Esophagus muscularis mucosa (tissue), 4 donors: ENCODE measurements at regions not wholly inside any gene's neighbourhood (a gene's known extent, or its start where the extent isn't known, plus 50 kb on each side); places are given as distances from the start of the nearest gene placed in this dataset.
"Not testable (repeated sequence)": the region's sequence is repeated elsewhere in the genome, so short reads cannot be mapped to it uniquely, and the experiment has no call there.

Experiments
- DNase-seq: peaks from one replicate; pipeline ENCODE4 v3.0.0-alpha.2; 2017; ENCODE audit errors: extremely low spot score
- H3K27ac ChIP-seq, 4 donors: fragments of 200-600 bp; sonication (generic); replicated peaks in 1 of 4; 1 replicate in 3 of 4; 2 replicates in 1 of 4; pipeline ENCODE4 v1.5.1; 2016 to 2019; ENCODE audit warnings: mild to moderate bottlenecking in 1 of 4
- H3K27me3 ChIP-seq, 4 donors: fragments of 200-600 bp; sonication (generic); one replicate each; pipeline versions ENCODE4 v1.5.1 to v1.6.0; 2016 to 2019
- H3K36me3 ChIP-seq, 4 donors: fragments of 200-600 bp; sonication (generic); one replicate each; pipeline ENCODE4 v1.5.1; 2016 to 2019
- H3K4me1 ChIP-seq, 4 donors: fragments of 200-600 bp; sonication (generic); one replicate each; pipeline ENCODE4 v1.5.1; 2016 to 2019
- H3K4me3 ChIP-seq, 4 donors: fragments of 200-600 bp; sonication (generic); 1 replicate in 2 of 4; 2 replicates in 2 of 4; pipeline ENCODE4 v1.5.1; 2016 to 2019; ENCODE audit warnings: mild to moderate bottlenecking in 4 of 4, moderate library complexity in 1 of 4
- H3K9me3 ChIP-seq, 4 donors: fragments of 200-600 bp; sonication (generic); 1 replicate in 3 of 4; 2 replicates in 1 of 4; pipeline ENCODE4 v1.5.1; 2016 to 2019
- EP300 ChIP-seq: sonication (generic); formaldehyde crosslinking; IDR thresholded peaks from one replicate; pipeline ENCODE4 v1.6.1; 2017; ENCODE audit warnings: antibody characterized with exemption
- POLR2A ChIP-seq: fragments of 450-650 bp; IDR thresholded peaks from one replicate; pipeline ENCODE4 v1.6.1; 2017; ENCODE audit warnings: antibody characterized with exemption, moderate library complexity, mild to moderate bottlenecking, low read depth
- POLR2AphosphoS5 ChIP-seq, 2 donors: sonication (generic); formaldehyde crosslinking; IDR thresholded peaks; one replicate each; pipeline ENCODE4 v1.6.1; 2017; ENCODE audit warnings: antibody characterized with exemption in 2 of 2
- WGBS: methylation state at CpG from one replicate; pipeline ENCODE4 v1.1.5; 2018; 5-methylcytosine and 5-hydroxymethylcytosine counted together
- intact Hi-C: fragments of 100-400 bp; cut with DNase I; formaldehyde crosslinking; loops from one replicate; pipeline ENCODE4 v1.15.1; 2023
- TF ChIP-seq, protein P1 (sequence below), 3 experiments: fragments of 200-600 bp in 2 of 3; fragments of 450-650 bp in 1 of 3; sonication (generic) in 2 of 3; IDR thresholded peaks; one replicate each; pipeline ENCODE4 v1.5.1; 2017 to 2019; ENCODE audit warnings: antibody characterized with exemption in 3 of 3, mild to moderate bottlenecking in 2 of 3, moderate library complexity in 1 of 3

DNA sequence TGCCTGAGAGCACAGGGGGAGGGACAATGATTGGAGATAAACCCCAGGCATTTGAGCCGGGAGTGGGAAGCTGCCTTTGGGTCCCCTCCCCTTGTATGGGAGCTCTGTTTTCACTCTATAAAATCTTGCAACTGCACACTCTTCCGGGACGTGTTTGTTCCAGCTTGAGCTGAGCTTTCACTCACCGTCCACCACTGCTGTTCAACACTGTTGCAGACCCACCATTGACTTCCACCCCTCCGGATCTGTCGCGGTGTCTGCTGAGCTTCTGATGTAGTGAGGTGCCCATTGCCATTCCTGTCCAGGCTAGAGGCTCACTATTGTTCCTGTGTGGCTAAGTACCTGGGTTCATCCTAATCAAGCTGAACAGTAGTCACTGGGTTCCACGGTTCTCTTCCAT lies 231.6 kb upstream of the CWC22 start:
- WGBS, result 93% methylated on average over 8 of the region's 8 CpGs
- no peak for DNase-seq
- Histone ChIP-seq H3K4me3 (no peak overlapping the region), H3K9me3 (no peaks in the 10 kb centered on the region), H3K27me3 (no peaks in the 10 kb centered on the region), H3K4me1 (no peaks in the 10 kb centered on the region), H3K27ac (no peak overlapping the region), H3K36me3 (no peaks in the 10 kb centered on the region)
- intact Hi-C loops, result no loop called here
- TF ChIP-seq, protein P1, sequence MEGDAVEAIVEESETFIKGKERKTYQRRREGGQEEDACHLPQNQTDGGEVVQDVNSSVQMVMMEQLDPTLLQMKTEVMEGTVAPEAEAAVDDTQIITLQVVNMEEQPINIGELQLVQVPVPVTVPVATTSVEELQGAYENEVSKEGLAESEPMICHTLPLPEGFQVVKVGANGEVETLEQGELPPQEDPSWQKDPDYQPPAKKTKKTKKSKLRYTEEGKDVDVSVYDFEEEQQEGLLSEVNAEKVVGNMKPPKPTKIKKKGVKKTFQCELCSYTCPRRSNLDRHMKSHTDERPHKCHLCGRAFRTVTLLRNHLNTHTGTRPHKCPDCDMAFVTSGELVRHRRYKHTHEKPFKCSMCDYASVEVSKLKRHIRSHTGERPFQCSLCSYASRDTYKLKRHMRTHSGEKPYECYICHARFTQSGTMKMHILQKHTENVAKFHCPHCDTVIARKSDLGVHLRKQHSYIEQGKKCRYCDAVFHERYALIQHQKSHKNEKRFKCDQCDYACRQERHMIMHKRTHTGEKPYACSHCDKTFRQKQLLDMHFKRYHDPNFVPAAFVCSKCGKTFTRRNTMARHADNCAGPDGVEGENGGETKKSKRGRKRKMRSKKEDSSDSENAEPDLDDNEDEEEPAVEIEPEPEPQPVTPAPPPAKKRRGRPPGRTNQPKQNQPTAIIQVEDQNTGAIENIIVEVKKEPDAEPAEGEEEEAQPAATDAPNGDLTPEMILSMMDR (IDR thresholded peaks at IDR 0.05), result no peak
- no peak for TF ChIP-seq POLR2A

DNA sequence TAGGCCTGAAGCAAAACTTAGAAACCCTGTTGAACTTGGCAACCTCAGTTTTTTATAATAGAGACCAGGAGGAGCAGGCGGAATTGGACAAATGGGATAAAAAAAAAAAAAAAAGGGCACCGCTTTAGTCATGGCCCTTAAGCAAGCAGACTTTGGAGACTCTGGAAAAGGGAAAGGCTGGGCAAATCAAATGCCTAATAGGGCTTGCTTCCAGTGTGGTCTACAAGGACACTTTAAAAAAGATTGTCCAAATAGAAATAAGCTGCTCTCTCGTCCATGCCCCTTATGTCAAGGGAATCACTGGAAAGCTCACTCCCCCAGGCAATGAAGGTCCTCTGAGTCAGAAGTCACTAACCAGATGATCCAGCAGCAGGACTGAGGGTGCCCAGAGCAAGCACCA lies 229.0 kb upstream of the CWC22 start:
- H3K36me3 ChIP-seq, H3K4me3 ChIP-seq, H3K27me3 ChIP-seq, H3K9me3 ChIP-seq, intact Hi-C loops, H3K4me1 ChIP-seq, DNase-seq, H3K27ac ChIP-seq: not testable (repeated sequence)
- WGBS, result 90% methylated on average over 3 of the region's 3 CpGs

DNA sequence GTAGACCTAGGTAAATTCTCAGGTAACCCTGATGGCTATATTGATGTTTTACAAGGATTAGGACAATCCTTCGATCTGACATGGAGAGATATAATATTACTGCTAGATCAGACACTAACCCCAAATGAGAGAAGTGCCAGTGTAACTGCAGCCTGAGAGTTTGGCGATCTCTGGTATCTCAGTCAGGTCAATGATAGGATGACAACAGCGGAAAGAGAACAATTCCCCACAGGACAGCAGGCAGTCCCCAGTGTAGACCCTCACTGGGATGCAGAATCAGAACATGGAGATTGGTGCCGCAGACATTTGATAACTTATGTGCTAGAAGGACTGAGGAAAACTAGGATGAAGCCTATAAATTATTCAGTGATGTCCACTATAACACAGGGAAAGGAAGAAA lies 228.4 kb upstream of the CWC22 start:
- H3K27me3 ChIP-seq, H3K4me3 ChIP-seq, H3K4me1 ChIP-seq, intact Hi-C loops, H3K27ac ChIP-seq, DNase-seq, H3K36me3 ChIP-seq, H3K9me3 ChIP-seq: not testable (repeated sequence)
- WGBS, result 100% methylated on average over 4 of the region's 4 CpGs

DNA sequence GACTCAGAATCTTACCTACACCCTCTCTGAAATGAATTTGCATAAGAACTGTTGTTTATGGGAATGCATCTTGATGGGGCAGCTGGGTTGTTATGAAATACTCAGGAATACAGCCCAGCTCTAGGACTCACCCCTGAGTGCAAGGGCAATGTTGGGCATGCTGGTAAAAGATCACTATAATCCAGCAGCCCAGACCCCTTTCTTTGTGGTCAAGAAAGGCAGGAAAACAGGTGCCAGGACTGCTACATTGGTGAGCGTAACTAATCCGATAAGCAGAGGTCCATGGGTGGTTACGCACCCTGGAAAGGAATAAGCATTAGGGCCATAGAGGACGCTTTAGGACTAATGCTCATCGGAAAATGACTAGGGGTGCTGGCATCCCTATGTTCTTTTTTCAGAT lies 227.9 kb upstream of the CWC22 start:
- DNase-seq, intact Hi-C loops, H3K36me3 ChIP-seq, H3K9me3 ChIP-seq, H3K4me3 ChIP-seq, H3K4me1 ChIP-seq, H3K27ac ChIP-seq, H3K27me3 ChIP-seq: not testable (repeated sequence)
- WGBS, result 96% methylated on average over 5 of the region's 5 CpGs

DNA sequence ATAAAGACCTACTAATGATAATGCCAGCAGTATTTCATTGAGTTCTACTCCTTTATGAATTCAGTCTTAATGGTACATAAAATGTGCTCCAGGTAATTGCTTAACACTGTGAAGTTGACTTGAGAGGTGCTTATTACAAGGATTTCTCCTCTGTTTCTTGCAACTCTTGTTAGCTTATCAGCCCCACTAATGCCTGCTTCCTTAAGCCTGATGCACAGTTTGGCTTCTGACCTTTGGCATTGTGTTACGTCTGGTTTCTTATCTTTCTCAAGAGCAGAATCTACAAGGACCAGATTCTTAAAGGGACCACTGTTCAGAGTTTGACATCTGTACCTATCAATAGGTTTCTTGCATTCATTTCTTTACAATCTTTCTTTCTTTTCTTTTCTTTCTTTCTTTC lies 223.9 kb upstream of the CWC22 start:
- Histone ChIP-seq H3K36me3 (no peaks in the 10 kb centered on the region), H3K4me1 (no peaks in the 10 kb centered on the region), H3K27me3 (no peaks in the 10 kb centered on the region), H3K4me3 (no peak overlapping the region), H3K27ac (no peak overlapping the region), H3K9me3 (no peaks in the 10 kb centered on the region)
- WGBS, result 62% methylated on average over 1 of the region's 1 CpG
- TF ChIP-seq POLR2AphosphoS5 (IDR thresholded peaks at IDR 0.05) (no peak), POLR2A (no peak), EP300 (no peak)
- TF ChIP-seq, protein P1 (IDR thresholded peaks at IDR 0.05), result no peak
- no peak for DNase-seq
- intact Hi-C loops, result no loop called here

DNA sequence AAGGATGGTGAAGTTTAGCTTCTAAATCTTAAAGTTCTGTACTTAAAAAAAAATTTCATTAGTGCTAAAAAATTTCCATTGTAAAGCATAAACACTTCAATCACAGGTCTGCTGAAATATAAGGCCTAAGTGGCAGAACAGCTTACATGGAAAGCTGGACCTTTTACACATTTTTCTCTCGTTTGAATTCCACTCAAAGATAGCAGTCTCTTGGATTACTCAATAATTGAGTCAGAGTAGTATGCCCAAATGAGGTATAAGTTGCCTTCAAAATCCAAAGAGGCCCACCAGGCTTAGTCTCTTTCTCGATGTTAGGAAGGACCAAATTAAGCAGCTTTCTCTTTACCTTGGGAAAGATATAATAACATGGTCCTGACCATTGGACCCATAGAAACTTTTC lies 220.4 kb upstream of the CWC22 start:
- DNase-seq, result no peak
- Histone ChIP-seq H3K27me3 (no peaks in the 10 kb centered on the region), H3K4me3 (no peak overlapping the region), H3K4me1 (no peaks in the 10 kb centered on the region), H3K9me3 (peaks cover 0 to 7% (median 0%) of the 10 kb centered on the region in 4 donors), H3K27ac (no peak overlapping the region), H3K36me3 (no peaks in the 10 kb centered on the region)
- TF ChIP-seq, protein P1 (IDR thresholded peaks at IDR 0.05), result no peak
- TF ChIP-seq EP300 (no peak), POLR2A (no peak), POLR2AphosphoS5 (IDR thresholded peaks at IDR 0.05) (no peak)
- 87% methylated on average over 2 of the region's 2 CpGs for WGBS
- intact Hi-C loops, result no loop called here
